HEK293T (cell line): ENCODE measurements at regions not wholly inside any gene's neighbourhood (a gene's known extent, or its start where the extent isn't known, plus 50 kb on each side); places are given as distances from the start of the nearest gene placed in this dataset.

Source experiments
- FOXM1 ChIP-seq: fragments of 450-650 bp; IDR thresholded peaks from 2 replicates; pipeline ENCODE4 v1.6.1; 2017; ENCODE audit warnings: mild to moderate bottlenecking, borderline replicate concordance
- TF ChIP-seq, protein P1 (sequence below): fragments of 450-650 bp; IDR thresholded peaks from 2 replicates; pipeline ENCODE4 v1.6.1; 2016

DNA sequence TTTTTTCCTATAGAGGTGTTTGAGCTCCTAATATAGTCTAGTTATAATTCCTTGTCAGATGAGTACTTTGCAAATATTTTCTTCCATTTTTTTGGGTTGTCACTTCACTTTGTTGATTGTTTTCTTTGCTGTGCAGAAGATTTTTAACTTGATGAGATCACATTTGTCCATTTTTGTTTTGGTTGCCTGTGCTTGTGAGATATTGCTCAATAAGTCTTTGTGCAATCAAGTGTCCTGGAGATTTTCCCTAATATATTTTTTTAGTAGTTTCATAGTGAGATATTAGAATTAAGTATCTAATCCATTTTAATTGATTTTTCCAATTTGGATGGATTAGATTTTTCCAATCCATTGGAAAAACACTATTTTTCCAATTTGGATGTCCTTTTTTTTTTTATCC is 1395.5 kb downstream of the PLA2G4A start:
- TF ChIP-seq, protein P1, sequence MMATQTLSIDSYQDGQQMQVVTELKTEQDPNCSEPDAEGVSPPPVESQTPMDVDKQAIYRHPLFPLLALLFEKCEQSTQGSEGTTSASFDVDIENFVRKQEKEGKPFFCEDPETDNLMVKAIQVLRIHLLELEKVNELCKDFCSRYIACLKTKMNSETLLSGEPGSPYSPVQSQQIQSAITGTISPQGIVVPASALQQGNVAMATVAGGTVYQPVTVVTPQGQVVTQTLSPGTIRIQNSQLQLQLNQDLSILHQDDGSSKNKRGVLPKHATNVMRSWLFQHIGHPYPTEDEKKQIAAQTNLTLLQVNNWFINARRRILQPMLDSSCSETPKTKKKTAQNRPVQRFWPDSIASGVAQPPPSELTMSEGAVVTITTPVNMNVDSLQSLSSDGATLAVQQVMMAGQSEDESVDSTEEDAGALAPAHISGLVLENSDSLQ, result no peak
- TF ChIP-seq FOXM1, result no peak
